HL-60 (cell line): ENCODE measurements at regions not wholly inside any gene's neighbourhood (a gene's known extent, or its start where the extent isn't known, plus 50 kb on each side); places are given as distances from the start of the nearest gene placed in this dataset.

Experiments
- DNase-seq, 2 experiments: peaks; one replicate each; pipeline ENCODE4 v3.0.0-alpha.2; 2010 to 2020; ENCODE audit warnings: low read depth in 1 of 2, low spot score in 1 of 2
- H3K27ac ChIP-seq: fragments of 250-450 bp; sonication (Bioruptor Pico); replicated peaks from 2 replicates; pipeline ENCODE4 v1.5.1; 2020; ENCODE audit warnings: mild to moderate bottlenecking, moderate library complexity
- H3K27me3 ChIP-seq: fragments of 250-450 bp; sonication (Bioruptor Pico); 2 replicates; pipeline ENCODE4 v1.5.1; 2021; ENCODE audit warnings: mild to moderate bottlenecking, moderate library complexity; ENCODE audit not compliant: insufficient read depth, poor library complexity, severe bottlenecking
- H3K4me3 ChIP-seq: replicated peaks from 2 replicates; pipeline ENCODE4 v1.5.1; 2011; ENCODE audit warnings: mild to moderate bottlenecking, control low read depth, low read length; ENCODE audit not compliant: insufficient read depth
- CTCF ChIP-seq: IDR thresholded peaks from one replicate; pipeline ENCODE4 v1.5.1; 2011; ENCODE audit warnings: low read length, control low read depth, inconsistent platforms; ENCODE audit not compliant: insufficient read depth
- GABPA ChIP-seq: IDR thresholded peaks from 2 replicates; pipeline ENCODE4 v1.6.1; 2012; ENCODE audit warnings: low read depth
- POLR2AphosphoS5 ChIP-seq: IDR thresholded peaks from 2 replicates; pipeline ENCODE4 v1.6.1; 2012; ENCODE audit warnings: low read depth
- REST ChIP-seq: IDR thresholded peaks from 2 replicates; pipeline ENCODE4 v1.6.1; 2012; ENCODE audit warnings: low read depth; ENCODE audit not compliant: insufficient replicate concordance
- SPI1 ChIP-seq: IDR thresholded peaks from 2 replicates; pipeline ENCODE4 v1.6.1; 2012; ENCODE audit warnings: low read depth, mild to moderate bottlenecking, borderline replicate concordance

- Histone ChIP-seq H3K4me3 (no peak overlapping the region), H3K27ac (no peak overlapping the region), H3K27me3 (peaks cover 3% of the 10 kb centered on the region)
- no peak for DNase-seq
- TF ChIP-seq CTCF, result no peak
- no peak for TF ChIP-seq GABPA
- TF ChIP-seq POLR2AphosphoS5, result no peak
- TF ChIP-seq REST, result no peak
These were observed 291.9 kb upstream of the SALL3 start for GRCh38 chr18:78687736-78688135.

GRCh38 chr18:78688249-78688648 is 291.4 kb upstream of the SALL3 start:
- Histone ChIP-seq H3K27me3 (peaks cover 3% of the 10 kb centered on the region), H3K27ac (no peak overlapping the region), H3K4me3 (no peak overlapping the region)
- DNase-seq, result no peak
- TF ChIP-seq CTCF (no peak), GABPA (no peak), POLR2AphosphoS5 (no peak), REST (no peak), SPI1 (no peak)

GRCh38 chr18:78688916-78689315 is 290.7 kb upstream of the SALL3 start:
- Histone ChIP-seq H3K4me3 (no peak overlapping the region), H3K27me3 (peaks cover 3% of the 10 kb centered on the region), H3K27ac (no peak overlapping the region)
- DNase-seq, result no peak
- TF ChIP-seq SPI1 (no peak), REST (no peak)

GRCh38 chr18:78689606-78690005 is 290.0 kb upstream of the SALL3 start:
- H3K27me3 ChIP-seq, result peaks cover 3% of the 10 kb centered on the region
- DNase-seq, result no peak
- no peak for TF ChIP-seq GABPA
- TF ChIP-seq POLR2AphosphoS5, result no peak
- no peak for TF ChIP-seq CTCF
- no peak for TF ChIP-seq SPI1
- TF ChIP-seq REST, result no peak
- no peak overlapping the region for H3K27ac ChIP-seq
- no peak overlapping the region for H3K4me3 ChIP-seq
